ENCODE measurements at regions not wholly inside any gene's neighbourhood (a gene's known extent, or its start where the extent isn't known, plus 50 kb on each side); places are given as distances from the start of the nearest gene placed in this dataset.

DNA sequence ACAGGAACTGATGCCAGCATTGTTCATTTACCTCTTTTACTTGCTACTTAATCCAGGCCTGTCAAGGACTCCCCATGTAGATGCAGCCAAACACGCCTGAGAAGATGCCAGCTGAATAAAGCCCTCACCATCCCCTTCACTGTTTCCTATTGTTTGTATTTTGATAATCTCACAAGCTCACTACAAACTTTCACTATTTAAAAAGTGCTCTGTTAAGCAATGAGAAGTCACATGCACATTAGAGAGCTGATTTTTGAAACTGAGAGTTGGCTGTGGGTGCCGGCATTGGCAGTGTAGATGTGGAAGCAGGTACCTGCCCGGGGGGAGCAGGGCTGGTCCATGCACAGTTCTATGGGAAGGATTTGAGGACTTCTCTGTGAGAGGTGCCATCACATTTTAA is 169.8 kb upstream of the GRB10 start:
- Histone ChIP-seq H3K27ac (ENCODE audit: low read length) (no peak overlapping the region), H3K4me1 (ENCODE audit: low read length) (peaks cover 18% of the 10 kb centered on the region), H3K4me2 (ENCODE audit: low read depth, low read length) (no peak overlapping the region), H4K20me1 (ENCODE audit: insufficient read depth, low read length) (no peaks in the 10 kb centered on the region), H3K36me3 (replicated peaks; ENCODE audit: insufficient read depth, low read length) (no peaks in the 10 kb centered on the region), H3F3A (ENCODE audit: insufficient read depth, low read length) (0 out of 2 replicates have a peak, but pooled peaks cover 4% of the 10 kb centered on the region), H3K9me2 (replicated peaks; ENCODE audit: insufficient read depth, low read length) (no peaks in the 10 kb centered on the region), H3K79me2 (ENCODE audit: low read length) (no peaks in the 10 kb centered on the region), H3K27me3 (replicated peaks; ENCODE audit: insufficient read depth, low read length) (peaks cover 11% of the 10 kb centered on the region; the same call in 1 of the 2 replicates), H3K9me3 (replicated peaks; ENCODE audit: insufficient read depth, low read length) (no peaks in the 10 kb centered on the region; the same call in 1 of the 2 replicates), H2AFZ (ENCODE audit: low read length) (no peak overlapping the region), H3K9ac (ENCODE audit: low read length) (no peak overlapping the region), H3K4me3 (ENCODE audit: low read length) (no peak overlapping the region)
- peak; percentile 34 for DNase-seq
- TF ChIP-seq, protein P1, sequence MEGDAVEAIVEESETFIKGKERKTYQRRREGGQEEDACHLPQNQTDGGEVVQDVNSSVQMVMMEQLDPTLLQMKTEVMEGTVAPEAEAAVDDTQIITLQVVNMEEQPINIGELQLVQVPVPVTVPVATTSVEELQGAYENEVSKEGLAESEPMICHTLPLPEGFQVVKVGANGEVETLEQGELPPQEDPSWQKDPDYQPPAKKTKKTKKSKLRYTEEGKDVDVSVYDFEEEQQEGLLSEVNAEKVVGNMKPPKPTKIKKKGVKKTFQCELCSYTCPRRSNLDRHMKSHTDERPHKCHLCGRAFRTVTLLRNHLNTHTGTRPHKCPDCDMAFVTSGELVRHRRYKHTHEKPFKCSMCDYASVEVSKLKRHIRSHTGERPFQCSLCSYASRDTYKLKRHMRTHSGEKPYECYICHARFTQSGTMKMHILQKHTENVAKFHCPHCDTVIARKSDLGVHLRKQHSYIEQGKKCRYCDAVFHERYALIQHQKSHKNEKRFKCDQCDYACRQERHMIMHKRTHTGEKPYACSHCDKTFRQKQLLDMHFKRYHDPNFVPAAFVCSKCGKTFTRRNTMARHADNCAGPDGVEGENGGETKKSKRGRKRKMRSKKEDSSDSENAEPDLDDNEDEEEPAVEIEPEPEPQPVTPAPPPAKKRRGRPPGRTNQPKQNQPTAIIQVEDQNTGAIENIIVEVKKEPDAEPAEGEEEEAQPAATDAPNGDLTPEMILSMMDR (IDR thresholded peaks at IDR 0.05; ENCODE audit: low read length) = no peak
- no peak for TF ChIP-seq EZH2 (optimal IDR thresholded peaks at IDR 0.05; ENCODE audit: low read depth, low read length)
- TF ChIP-seq EZH2phosphoT487 (IDR thresholded peaks at IDR 0.05; ENCODE audit: low read length) = no peak

DNA sequence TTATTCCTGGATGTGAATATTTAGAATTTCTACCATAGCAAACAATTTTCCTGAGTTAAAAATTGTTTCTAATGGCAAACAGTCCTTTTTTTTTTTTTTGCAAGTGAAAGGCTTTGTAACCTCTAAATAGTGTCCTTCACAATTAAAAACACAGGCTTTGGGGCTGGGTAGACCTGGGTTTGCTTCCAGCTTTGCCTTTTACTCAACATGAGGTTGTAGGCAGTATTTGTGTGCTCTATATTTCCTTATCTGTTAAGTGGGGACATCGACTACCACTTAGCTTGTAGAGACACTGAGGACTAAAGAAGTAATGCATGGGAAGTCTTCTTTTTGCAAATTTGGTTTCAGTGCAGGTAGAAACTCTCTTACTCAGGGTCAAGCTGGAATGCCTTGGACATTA is 169.4 kb upstream of the GRB10 start:
- Histone ChIP-seq H3K79me2 (ENCODE audit: low read length) (no peaks in the 10 kb centered on the region), H3K9me3 (replicated peaks; ENCODE audit: insufficient read depth, low read length) (no peaks in the 10 kb centered on the region; the same call in 1 of the 2 replicates), H3K9me2 (replicated peaks; ENCODE audit: insufficient read depth, low read length) (no peaks in the 10 kb centered on the region), H3K27me3 (replicated peaks; ENCODE audit: insufficient read depth, low read length) (peaks cover 11% of the 10 kb centered on the region; the same call in 1 of the 2 replicates), H2AFZ (ENCODE audit: low read length) (no peak overlapping the region), H3K9ac (ENCODE audit: low read length) (no peak overlapping the region), H3K4me2 (ENCODE audit: low read depth, low read length) (no peak overlapping the region), H3K4me1 (ENCODE audit: low read length) (peaks cover 18% of the 10 kb centered on the region), H3K36me3 (replicated peaks; ENCODE audit: insufficient read depth, low read length) (no peaks in the 10 kb centered on the region), H3K4me3 (ENCODE audit: low read length) (no peak overlapping the region), H4K20me1 (ENCODE audit: insufficient read depth, low read length) (no peaks in the 10 kb centered on the region), H3K27ac (ENCODE audit: low read length) (no peak overlapping the region), H3F3A (ENCODE audit: insufficient read depth, low read length) (0 out of 2 replicates have a peak, but pooled peaks cover 4% of the 10 kb centered on the region)
- TF ChIP-seq, protein P1 (IDR thresholded peaks at IDR 0.05; ENCODE audit: low read length) = no peak
- no peak for TF ChIP-seq EZH2 (optimal IDR thresholded peaks at IDR 0.05; ENCODE audit: low read depth, low read length)
- TF ChIP-seq EZH2phosphoT487 (IDR thresholded peaks at IDR 0.05; ENCODE audit: low read length) = no peak
- DNase-seq = no peak

DNA sequence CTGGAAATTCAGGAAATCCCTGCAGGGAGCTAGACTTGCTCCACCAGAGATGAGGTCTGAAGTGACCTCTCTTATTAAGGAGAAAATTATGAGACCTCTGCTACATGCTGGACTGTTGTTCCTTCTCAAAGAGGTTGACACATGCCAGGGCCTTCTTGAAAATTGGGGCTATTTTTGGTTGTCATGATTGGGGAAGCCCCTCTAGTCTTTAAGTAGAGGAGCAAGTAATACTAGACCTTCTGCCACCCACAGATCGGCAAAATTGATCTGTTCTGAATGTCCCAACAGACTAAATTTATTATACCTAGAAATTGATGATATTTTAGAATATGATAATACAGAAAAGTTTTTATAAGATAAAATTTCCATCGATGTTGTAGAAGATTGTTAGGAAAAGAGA is 160.8 kb upstream of the GRB10 start:
- H3K9me2 ChIP-seq (replicated peaks; ENCODE audit: insufficient read depth, low read length) = no peaks in the 10 kb centered on the region
- no peaks in the 10 kb centered on the region for H3K9me3 ChIP-seq (replicated peaks; ENCODE audit: insufficient read depth, low read length)
- no peaks in the 10 kb centered on the region for H4K20me1 ChIP-seq (ENCODE audit: insufficient read depth, low read length)
- H3F3A ChIP-seq (ENCODE audit: insufficient read depth, low read length) = no peaks in the 10 kb centered on the region
- H3K79me2 ChIP-seq (ENCODE audit: low read length) = no peaks in the 10 kb centered on the region
- H3K9ac ChIP-seq (ENCODE audit: low read length) = no peak overlapping the region
- H3K36me3 ChIP-seq (replicated peaks; ENCODE audit: insufficient read depth, low read length) = no peaks in the 10 kb centered on the region
- H3K4me3 ChIP-seq (ENCODE audit: low read length) = no peak overlapping the region
- no peaks in the 10 kb centered on the region for H3K4me1 ChIP-seq (ENCODE audit: low read length)
- TF ChIP-seq, protein P1 (IDR thresholded peaks at IDR 0.05; ENCODE audit: low read length) = no peak
- no peak for TF ChIP-seq EZH2 (optimal IDR thresholded peaks at IDR 0.05; ENCODE audit: low read depth, low read length)
- TF ChIP-seq EZH2phosphoT487 (IDR thresholded peaks at IDR 0.05; ENCODE audit: low read length) = no peak
- no peak overlapping the region for H3K27ac ChIP-seq (ENCODE audit: low read length)
- H3K27me3 ChIP-seq (replicated peaks; ENCODE audit: insufficient read depth, low read length) = no peaks in the 10 kb centered on the region
- no peak for DNase-seq
- no peak overlapping the region for H3K4me2 ChIP-seq (ENCODE audit: low read depth, low read length)
- H2AFZ ChIP-seq (ENCODE audit: low read length) = no peak overlapping the region

Data from MM.1S (cell line).